ENCODE measurements at regions not wholly inside any gene's neighbourhood (a gene's known extent, or its start where the extent isn't known, plus 50 kb on each side); places are given as distances from the start of the nearest gene placed in this dataset.

DNA sequence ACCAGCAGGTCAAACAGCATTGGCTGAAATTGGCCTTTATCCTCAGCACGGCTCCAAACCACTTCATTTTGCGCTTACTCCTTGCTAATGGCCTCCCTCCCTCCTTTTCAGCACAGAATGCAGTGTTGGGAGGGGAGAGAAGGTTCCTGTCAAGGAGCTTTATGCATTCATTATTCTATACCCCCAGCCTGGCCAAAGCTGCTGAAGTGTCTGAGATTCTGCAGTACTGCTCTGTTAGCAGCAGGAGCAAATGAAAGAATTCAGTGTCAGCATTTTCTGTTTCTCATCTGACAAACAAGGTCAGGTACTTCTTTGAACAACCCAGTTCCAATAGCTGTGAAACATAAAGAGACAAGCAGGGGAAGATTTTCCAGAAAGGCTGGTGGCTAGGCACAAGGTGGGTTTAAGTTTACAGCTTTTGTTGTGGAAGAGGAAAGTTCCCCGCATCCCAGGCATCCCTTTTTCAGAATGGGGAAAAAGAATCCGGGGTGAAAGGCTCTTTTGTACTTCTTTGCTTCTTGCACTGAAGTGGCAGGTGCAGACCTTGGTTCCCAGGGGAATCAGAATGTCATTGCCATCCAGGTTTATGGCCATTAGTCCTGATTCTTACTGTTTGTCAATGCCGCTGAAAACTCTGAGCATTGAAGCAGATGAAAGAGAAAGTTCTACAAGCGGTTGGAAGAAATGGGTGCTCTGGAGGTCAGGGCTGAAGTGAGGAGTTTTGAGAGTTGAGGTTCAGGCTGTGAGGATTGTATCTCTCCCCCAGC, 109.3 kb upstream of the APC start:
- Histone ChIP-seq H3K27me3 (ENCODE audit: control insufficient read depth, insufficient read depth, low read length) (no peaks in the 10 kb centered on the region), H3K4me3 (ENCODE audit: low read depth, low read length) (no peak overlapping the region), H3K36me3 (ENCODE audit: control insufficient read depth, insufficient read depth, low read length) (no peaks in the 10 kb centered on the region), H3K4me1 (ENCODE audit: control insufficient read depth, insufficient read depth, low read length) (peaks cover 8% of the 10 kb centered on the region), H3K27ac (ENCODE audit: low read depth, low read length) (no peak overlapping the region), H3K9me3 (ENCODE audit: control insufficient read depth, insufficient read depth, low read depth, low read length) (peaks cover 6% of the 10 kb centered on the region), H3K9ac (ENCODE audit: low read length) (no peak overlapping the region)

DNA sequence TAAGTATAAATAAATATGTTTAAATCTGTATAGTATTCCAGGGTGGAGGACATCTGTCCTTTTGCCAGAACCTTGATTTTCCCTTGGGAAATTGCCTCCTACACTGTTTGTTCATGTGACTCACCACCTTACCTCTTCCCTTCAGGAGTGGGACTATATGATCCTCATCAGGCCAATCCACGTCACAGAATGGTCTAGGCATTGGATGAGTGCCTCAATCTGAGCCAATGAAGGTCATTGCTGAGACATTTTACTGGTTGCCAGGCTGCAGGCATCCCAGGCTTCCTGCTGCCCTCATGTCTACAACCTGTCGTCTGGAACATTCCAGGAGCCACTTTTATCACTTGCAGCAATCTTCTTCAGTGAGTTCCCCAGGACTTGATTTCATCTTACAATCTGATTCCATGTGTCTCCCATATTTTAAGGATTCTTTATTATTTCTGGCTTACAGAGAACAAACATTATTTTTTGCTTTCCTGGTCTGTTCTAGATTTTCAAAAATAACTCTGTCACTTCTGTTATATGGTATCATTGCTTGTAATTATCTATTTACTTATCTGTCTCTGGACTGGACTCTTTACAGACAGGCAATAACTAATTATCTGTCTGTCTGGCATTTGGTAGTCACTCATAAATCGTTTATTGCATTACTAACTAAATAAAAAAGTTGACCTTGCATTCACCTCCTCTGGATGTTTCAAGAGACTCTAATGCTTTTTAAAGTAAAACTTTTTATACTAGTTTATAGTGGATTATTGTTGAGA, 107.3 kb upstream of the APC start:
- Histone ChIP-seq H3K9me3 (ENCODE audit: control insufficient read depth, insufficient read depth, low read depth, low read length) (peaks cover 7% of the 10 kb centered on the region), H3K4me1 (ENCODE audit: control insufficient read depth, insufficient read depth, low read length) (peaks cover 14% of the 10 kb centered on the region), H3K36me3 (ENCODE audit: control insufficient read depth, insufficient read depth, low read length) (no peaks in the 10 kb centered on the region), H3K4me3 (ENCODE audit: low read depth, low read length) (no peak overlapping the region), H3K9ac (ENCODE audit: low read length) (no peak overlapping the region), H3K27ac (ENCODE audit: low read depth, low read length) (no peak overlapping the region), H3K27me3 (ENCODE audit: control insufficient read depth, insufficient read depth, low read length) (no peaks in the 10 kb centered on the region)

GRCh38 chr5:112634166-112634565, 103.5 kb upstream of the APC start:
- H3K27ac ChIP-seq (ENCODE audit: low read depth, low read length) = no peak overlapping the region
- no peak overlapping the region for H3K4me3 ChIP-seq (ENCODE audit: low read depth, low read length)
- no peaks in the 10 kb centered on the region for H3K36me3 ChIP-seq (ENCODE audit: control insufficient read depth, insufficient read depth, low read length)
- peaks cover 6% of the 10 kb centered on the region; the same call in 1 of the 2 replicates for H3K4me1 ChIP-seq (ENCODE audit: control insufficient read depth, insufficient read depth, low read length)
- H3K9ac ChIP-seq (ENCODE audit: low read length) = no peak overlapping the region
- peaks cover 7% of the 10 kb centered on the region for H3K9me3 ChIP-seq (ENCODE audit: control insufficient read depth, insufficient read depth, low read depth, low read length)
- H3K27me3 ChIP-seq (ENCODE audit: control insufficient read depth, insufficient read depth, low read length) = no peaks in the 10 kb centered on the region

DNA sequence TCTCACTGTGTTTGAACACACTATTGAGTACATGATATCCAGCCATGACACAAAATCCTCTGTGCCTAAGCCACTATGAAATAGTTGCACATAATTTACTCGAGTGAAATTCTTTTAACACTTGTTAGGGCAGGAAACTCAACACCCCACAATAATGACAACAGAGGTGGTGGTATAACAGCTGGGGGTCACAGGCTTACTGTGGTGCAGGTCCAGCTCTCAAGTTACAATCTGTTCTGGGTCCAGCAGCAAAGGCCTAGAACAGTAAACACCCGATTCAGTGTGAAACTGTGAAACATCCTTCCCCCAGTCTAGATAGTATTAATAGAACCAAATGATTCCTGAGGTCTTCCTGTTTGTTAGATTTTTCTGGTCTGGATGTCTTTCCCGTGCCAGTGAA, 102.9 kb upstream of the APC start:
- no peak overlapping the region for H3K4me3 ChIP-seq (ENCODE audit: low read depth, low read length)
- H3K9ac ChIP-seq (ENCODE audit: low read length) = no peak overlapping the region
- H3K4me1 ChIP-seq (ENCODE audit: control insufficient read depth, insufficient read depth, low read length) = peaks cover 6% of the 10 kb centered on the region; the same call in 1 of the 2 replicates
- H3K9me3 ChIP-seq (ENCODE audit: control insufficient read depth, insufficient read depth, low read depth, low read length) = peaks cover 7% of the 10 kb centered on the region
- H3K36me3 ChIP-seq (ENCODE audit: control insufficient read depth, insufficient read depth, low read length) = no peaks in the 10 kb centered on the region
- H3K27me3 ChIP-seq (ENCODE audit: control insufficient read depth, insufficient read depth, low read length) = no peaks in the 10 kb centered on the region
- H3K27ac ChIP-seq (ENCODE audit: low read depth, low read length) = no peak overlapping the region

- H3K36me3 ChIP-seq (ENCODE audit: control insufficient read depth, insufficient read depth, low read length) = no peaks in the 10 kb centered on the region
- no peak overlapping the region for H3K27ac ChIP-seq (ENCODE audit: low read depth, low read length)
- no peak overlapping the region for H3K9ac ChIP-seq (ENCODE audit: low read length)
- no peaks in the 10 kb centered on the region for H3K27me3 ChIP-seq (ENCODE audit: control insufficient read depth, insufficient read depth, low read length)
- H3K4me1 ChIP-seq (ENCODE audit: control insufficient read depth, insufficient read depth, low read length) = peaks cover 6% of the 10 kb centered on the region; the same call in 1 of the 2 replicates
- no peak overlapping the region for H3K4me3 ChIP-seq (ENCODE audit: low read depth, low read length)
- peaks cover 7% of the 10 kb centered on the region for H3K9me3 ChIP-seq (ENCODE audit: control insufficient read depth, insufficient read depth, low read depth, low read length)
Observed at GRCh38 chr5:112635276-112635675, 102.4 kb upstream of the APC start.

GRCh38 chr5:112635771-112636731, 101.6 kb upstream of the APC start:
- H3K4me1 ChIP-seq (ENCODE audit: control insufficient read depth, insufficient read depth, low read length) = peaks cover 6% of the 10 kb centered on the region; the same call in 1 of the 2 replicates
- H3K27me3 ChIP-seq (ENCODE audit: control insufficient read depth, insufficient read depth, low read length) = no peaks in the 10 kb centered on the region
- no peak overlapping the region for H3K27ac ChIP-seq (ENCODE audit: low read depth, low read length)
- peaks cover 7% of the 10 kb centered on the region for H3K9me3 ChIP-seq (ENCODE audit: control insufficient read depth, insufficient read depth, low read depth, low read length)
- no peaks in the 10 kb centered on the region for H3K36me3 ChIP-seq (ENCODE audit: control insufficient read depth, insufficient read depth, low read length)
- H3K4me3 ChIP-seq (ENCODE audit: low read depth, low read length) = no peak overlapping the region
- H3K9ac ChIP-seq (ENCODE audit: low read length) = no peak overlapping the region

DNA sequence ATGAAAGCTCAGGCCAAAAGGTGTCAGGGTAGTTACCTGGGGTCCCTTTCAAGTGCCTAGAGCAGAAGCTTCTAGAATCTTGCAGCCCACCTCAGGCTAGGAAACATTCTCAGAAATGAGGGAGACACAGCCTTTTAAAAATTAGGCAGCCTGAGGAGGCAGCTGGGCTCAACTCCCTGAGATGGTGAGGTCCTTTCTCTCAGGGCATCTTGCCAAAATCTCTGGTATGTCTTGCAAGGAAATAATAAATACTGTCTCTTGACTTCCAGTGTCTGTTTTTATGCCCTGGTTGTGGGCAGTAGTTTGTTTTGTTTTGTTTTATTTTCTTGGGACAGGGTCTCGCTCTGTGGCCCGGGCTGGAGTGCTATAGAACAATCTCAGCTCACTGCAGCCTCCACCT, 100.9 kb upstream of the APC start:
- Histone ChIP-seq H3K9me3 (ENCODE audit: control insufficient read depth, insufficient read depth, low read depth, low read length) (peaks cover 4% of the 10 kb centered on the region), H3K27me3 (ENCODE audit: control insufficient read depth, insufficient read depth, low read length) (no peaks in the 10 kb centered on the region), H3K4me3 (ENCODE audit: low read depth, low read length) (no peak overlapping the region), H3K9ac (ENCODE audit: low read length) (no peak overlapping the region), H3K36me3 (ENCODE audit: control insufficient read depth, insufficient read depth, low read length) (no peaks in the 10 kb centered on the region), H3K4me1 (ENCODE audit: control insufficient read depth, insufficient read depth, low read length) (peaks cover 6% of the 10 kb centered on the region; the same call in 1 of the 2 replicates), H3K27ac (ENCODE audit: low read depth, low read length) (no peak overlapping the region)

DNA sequence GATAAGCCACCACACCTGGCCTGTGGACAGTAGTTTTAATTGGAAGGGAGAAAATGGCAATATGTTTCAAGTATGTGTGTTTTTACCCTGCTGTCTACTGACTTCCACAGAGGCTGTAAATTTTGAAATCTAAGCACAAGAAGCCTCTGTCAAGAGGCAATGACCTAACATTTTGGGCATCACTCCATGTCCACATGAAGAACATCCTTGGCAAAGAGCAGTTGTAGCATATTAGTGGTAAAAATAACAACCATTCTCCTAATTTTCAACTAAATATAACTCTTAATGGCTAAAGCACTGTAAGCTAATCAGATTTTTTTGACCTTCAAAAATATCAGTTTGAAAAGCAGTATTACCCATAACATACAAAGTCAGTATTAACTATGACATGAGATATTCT, 100.3 kb upstream of the APC start:
- Histone ChIP-seq H3K4me3 (ENCODE audit: low read depth, low read length) (no peak overlapping the region), H3K27me3 (ENCODE audit: control insufficient read depth, insufficient read depth, low read length) (no peaks in the 10 kb centered on the region), H3K9ac (ENCODE audit: low read length) (no peak overlapping the region), H3K27ac (ENCODE audit: low read depth, low read length) (no peak overlapping the region), H3K36me3 (ENCODE audit: control insufficient read depth, insufficient read depth, low read length) (no peaks in the 10 kb centered on the region), H3K4me1 (ENCODE audit: control insufficient read depth, insufficient read depth, low read length) (peaks cover 6% of the 10 kb centered on the region; the same call in 1 of the 2 replicates), H3K9me3 (ENCODE audit: control insufficient read depth, insufficient read depth, low read depth, low read length) (peaks cover 2% of the 10 kb centered on the region)

- H3K36me3 ChIP-seq (ENCODE audit: control insufficient read depth, insufficient read depth, low read length) = no peaks in the 10 kb centered on the region
- no peaks in the 10 kb centered on the region for H3K9me3 ChIP-seq (ENCODE audit: control insufficient read depth, insufficient read depth, low read depth, low read length)
- no peak overlapping the region for H3K27ac ChIP-seq (ENCODE audit: low read depth, low read length)
- H3K9ac ChIP-seq (ENCODE audit: low read length) = no peak overlapping the region
- H3K4me1 ChIP-seq (ENCODE audit: control insufficient read depth, insufficient read depth, low read length) = no peaks in the 10 kb centered on the region; the same call in 1 of the 2 replicates
- no peaks in the 10 kb centered on the region for H3K27me3 ChIP-seq (ENCODE audit: control insufficient read depth, insufficient read depth, low read length)
- H3K4me3 ChIP-seq (ENCODE audit: low read depth, low read length) = no peak overlapping the region
Observed at GRCh38 chr5:112640546-112640945, 97.1 kb upstream of the APC start.

DNA sequence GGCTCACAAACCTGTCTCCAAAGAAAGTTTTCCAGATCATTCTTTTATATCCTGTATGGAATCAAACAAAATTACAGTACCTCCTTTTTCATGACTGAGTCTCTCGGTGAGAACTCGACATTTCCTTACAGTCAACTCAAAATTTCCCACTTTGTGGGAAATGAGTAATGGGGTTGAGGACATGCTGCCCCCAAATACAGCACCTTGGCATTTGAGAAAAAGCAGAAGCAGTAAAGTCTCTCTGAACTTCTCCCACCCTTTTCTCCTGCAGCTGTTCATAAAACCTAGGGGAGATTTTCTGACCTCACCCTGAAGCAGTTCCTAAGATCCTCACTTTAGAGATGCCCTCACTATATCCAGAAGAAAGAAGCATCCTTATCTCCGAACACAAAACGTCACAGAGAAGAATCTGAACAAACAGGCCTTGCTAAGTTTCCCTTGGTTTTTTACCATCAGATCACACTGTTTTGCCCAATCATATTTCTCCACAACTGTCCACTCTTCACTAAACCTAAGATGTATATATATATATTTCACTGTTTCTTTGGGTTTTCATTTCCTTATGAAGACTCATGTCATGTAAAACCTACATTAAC, 96.1 kb upstream of the APC start:
- no peak overlapping the region for H3K27ac ChIP-seq (ENCODE audit: low read depth, low read length)
- no peak overlapping the region for H3K4me3 ChIP-seq (ENCODE audit: low read depth, low read length)
- no peaks in the 10 kb centered on the region for H3K36me3 ChIP-seq (ENCODE audit: control insufficient read depth, insufficient read depth, low read length)
- H3K27me3 ChIP-seq (ENCODE audit: control insufficient read depth, insufficient read depth, low read length) = no peaks in the 10 kb centered on the region
- H3K4me1 ChIP-seq (ENCODE audit: control insufficient read depth, insufficient read depth, low read length) = no peaks in the 10 kb centered on the region
- H3K9me3 ChIP-seq (ENCODE audit: control insufficient read depth, insufficient read depth, low read depth, low read length) = no peaks in the 10 kb centered on the region
- H3K9ac ChIP-seq (ENCODE audit: low read length) = no peak overlapping the region
